GM18868 (cell line): ENCODE measurements at regions not wholly inside any gene's neighbourhood (a gene's known extent, or its start where the extent isn't known, plus 50 kb on each side); places are given as distances from the start of the nearest gene placed in this dataset.

Source experiments
- ATAC-seq: cut with Tn5 transposase; IDR thresholded peaks from one replicate; pipeline ENCODE4 v1.9.1; 2021; ENCODE audit warnings: mild to moderate bottlenecking, moderate library complexity; ENCODE audit not compliant: unreplicated experiment

DNA sequence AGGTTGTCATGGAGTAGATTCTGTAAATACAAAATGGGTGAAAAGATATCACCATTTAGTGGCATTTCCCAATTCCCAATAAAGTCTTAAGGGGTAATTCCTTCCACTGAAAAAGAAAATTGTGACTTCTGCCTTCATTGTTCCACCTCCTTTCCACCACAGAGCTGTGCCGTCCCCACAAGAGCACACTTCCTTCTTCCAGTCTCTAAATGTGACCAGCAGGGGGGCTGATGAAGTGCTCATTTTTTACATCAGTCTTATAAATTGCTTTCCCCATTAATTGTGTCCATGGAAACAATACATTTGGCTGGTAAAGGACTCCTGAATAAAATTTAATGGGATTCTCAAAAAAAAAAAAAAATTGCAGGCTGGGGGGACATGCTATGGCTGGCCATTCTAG is 260.8 kb upstream of the PSMD7 start:
- no peak for ATAC-seq

DNA sequence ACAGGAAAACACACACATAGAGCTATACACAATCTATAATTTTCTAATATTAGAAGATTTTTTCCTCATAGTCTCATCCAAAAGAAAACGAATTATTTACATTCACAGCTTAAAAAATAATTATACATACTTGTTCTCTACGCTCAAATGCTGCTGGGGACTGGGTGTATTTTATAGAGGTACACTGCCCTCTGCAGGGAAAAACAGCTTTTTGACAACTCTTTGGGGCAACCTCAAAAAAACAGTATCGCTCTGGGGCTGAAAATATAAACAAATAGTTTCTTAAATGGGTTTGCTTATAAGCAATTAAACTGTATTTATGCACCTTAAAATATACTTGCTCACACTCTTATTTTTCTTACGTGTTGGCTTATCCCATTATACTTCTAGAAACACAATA is 261.8 kb upstream of the PSMD7 start:
- no peak for ATAC-seq

DNA sequence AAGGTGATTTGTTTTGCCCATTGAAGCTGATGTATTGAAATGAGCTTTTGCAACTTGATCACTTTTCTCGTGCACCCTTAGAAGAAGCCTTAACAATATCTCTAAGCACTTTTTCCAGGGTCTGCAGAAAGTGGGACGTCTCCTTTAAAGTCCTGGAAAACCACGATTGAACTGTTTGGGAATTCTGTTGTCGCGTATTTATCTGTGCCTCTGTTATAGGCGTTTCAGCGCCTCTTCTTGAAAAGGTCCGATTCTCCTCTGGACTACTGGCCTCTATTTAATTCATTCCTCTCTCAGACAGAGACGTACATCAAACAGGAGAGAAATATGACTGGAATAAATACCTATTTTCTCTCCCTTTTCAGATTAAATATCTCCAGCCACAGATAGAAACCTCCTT is 262.4 kb upstream of the PSMD7 start:
- no peak for ATAC-seq

DNA sequence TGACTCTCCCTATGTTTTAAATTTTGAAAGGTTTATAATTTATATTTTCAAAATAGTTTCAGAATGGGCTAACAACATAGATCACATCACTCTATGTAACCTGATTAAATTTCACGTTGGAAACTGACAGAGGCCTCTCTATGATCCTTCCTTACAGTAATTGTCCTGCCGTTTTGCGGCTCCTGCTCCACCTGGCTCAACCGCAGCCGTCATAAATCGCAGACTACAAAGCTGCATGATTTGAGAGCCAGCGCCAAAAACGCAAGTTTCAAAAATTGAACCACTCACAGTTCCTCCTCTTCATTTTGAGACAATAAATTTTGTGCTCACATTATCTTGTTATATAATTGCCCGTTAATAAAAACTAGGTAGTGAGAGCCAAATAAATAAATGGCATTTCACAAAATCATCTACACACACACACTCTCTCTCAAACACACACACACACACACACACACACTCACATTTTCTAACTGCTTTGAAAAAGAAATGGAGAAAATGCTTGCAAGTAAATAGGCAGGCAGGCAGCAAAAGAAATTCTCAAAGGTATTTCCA is 263.1 kb upstream of the PSMD7 start:
- no peak for ATAC-seq

DNA sequence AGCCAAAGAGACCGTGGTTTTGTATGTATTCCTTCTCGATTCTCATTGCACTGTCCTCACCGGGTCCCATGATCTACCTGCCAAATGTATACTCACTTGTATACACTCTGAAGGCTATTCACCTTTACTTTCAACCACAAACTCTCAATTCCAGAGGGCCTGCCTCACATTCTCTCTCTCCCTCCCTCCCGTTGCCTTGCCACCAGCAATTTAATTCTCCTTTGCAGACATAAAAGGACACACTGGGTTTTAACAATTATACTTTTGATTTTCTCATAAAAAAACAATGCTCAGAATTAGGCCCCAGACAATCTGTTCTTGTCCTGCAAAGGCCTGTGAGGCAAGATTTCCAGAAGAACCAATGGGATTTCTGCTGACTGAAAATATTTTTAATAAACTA is 265.1 kb upstream of the PSMD7 start:
- no peak for ATAC-seq

DNA sequence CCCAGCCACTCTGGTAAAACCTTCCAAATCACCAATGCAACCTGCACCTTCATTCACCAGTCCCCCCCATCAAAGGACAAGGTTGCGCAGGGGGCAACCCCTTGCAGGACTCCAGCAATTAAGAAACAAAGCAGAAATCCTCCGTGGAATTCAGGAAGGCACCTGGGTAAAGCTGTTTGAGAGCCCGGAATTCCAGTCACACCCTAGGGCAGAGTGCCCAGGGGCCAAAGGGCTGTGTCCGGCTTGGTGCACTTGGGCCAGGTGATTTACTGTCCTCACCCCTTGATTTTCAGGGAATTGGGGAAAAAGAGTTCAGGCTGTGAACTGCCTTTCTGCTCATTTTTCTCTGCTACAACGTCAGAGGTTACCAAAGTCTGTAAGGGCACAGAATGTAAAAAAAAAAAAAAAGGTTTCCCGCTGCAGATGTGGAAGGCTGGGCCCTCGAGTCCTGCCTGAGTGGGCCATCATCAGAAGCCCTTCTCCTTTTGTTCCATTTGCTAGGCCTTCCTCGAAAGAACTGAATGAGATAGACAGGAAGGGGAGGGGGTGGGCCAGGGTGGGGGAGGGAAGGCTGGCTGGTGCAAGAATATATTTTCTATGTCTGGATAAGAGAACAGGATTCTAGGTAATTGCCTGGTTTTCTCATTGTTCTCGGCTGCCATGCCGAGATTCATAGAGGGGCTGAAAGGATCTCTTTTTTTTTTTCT is 266.5 kb upstream of the PSMD7 start:
- no peak for ATAC-seq

DNA sequence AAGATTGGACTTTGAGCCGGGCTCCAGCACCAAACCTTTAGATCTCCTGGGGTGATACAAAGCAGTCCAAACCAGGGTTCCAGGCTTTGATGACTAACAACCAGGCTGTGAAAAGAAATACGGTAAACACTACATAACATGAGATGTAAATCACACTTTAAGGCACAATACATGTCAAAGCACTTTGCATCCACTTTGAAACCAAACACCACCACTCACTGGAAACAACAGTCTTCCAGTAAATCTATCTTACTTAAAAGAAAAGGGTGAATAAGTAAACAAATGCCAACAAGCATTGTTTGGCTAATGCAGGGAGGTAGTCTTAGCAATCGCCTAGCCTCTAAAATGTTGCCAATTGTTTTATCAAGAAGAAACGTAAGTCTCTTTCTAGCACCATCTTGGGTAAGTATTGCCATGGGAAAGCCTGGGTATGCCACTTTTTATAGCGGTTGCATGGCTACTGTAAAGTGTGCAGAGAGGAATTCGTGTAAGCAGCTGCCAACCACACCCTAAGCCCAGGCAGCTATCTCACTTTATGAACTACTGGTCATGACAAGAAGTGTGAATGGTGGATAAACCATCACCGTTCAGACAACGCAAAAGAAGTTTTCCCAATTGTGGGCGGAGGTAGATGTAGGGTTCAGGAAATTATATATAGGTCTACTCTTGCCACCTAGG is 267.4 kb upstream of the PSMD7 start:
- no peak for ATAC-seq

DNA sequence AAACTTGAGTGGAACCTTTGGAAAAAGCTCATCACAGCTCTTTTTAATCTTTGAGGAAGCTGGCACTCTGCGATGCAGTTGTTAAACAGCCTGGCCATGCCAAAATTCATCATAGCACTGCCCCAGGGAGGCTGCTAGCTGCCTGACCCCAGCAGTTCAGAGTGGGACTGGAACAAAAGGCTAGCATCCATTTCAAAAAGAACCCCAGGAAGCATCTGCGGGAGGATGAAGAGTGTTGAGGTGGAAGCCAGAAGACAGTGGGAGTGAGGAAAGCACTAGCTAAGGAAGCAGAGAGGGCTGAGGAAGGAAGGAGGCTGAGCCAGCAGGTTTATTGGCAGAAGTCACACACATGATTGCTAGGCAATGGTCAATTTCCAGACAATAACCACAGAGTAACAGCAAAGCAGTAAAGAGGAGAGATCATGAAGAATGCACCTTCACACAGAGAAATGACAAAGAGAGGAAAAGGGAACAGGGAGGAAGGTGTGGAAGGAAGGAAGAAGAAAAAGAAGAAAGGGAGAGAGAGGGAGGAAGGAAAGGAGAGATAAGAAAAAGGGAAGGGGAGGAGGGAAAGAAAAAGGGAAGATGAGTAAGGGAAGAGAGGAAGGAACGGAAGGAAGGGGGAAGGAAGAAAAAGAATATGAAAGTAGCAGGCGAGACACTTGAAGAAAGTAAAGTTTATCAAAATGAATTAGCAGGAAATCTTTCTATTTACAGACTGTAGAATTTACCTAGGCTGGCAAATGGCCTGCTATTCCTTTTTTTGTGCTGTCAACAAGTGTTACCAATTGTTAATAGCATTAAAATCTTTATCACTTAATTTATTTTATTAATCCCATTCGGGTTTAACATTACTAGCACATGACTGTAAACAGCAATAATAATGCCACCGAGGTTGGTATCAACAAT is 270.0 kb upstream of the PSMD7 start:
- no peak for ATAC-seq

DNA sequence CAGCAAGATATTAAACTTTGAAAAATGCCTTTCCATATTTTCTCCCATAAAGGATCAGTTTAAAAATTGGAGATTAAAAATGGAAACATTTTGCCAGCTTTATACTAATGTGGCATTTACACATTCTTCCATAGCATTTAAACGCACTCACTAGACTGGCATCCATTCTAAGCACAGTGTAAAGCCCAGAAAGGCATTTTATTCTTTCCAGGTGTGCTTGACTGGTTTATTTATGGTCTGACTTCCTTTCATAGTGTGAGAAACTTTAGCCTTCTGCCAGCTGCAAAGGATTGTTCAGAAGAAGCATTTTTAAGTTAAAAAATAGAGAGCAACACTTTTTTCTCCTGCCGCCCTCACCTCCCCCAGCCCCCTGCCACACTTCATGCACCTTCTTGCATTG is 271.7 kb upstream of the PSMD7 start:
- no peak for ATAC-seq

DNA sequence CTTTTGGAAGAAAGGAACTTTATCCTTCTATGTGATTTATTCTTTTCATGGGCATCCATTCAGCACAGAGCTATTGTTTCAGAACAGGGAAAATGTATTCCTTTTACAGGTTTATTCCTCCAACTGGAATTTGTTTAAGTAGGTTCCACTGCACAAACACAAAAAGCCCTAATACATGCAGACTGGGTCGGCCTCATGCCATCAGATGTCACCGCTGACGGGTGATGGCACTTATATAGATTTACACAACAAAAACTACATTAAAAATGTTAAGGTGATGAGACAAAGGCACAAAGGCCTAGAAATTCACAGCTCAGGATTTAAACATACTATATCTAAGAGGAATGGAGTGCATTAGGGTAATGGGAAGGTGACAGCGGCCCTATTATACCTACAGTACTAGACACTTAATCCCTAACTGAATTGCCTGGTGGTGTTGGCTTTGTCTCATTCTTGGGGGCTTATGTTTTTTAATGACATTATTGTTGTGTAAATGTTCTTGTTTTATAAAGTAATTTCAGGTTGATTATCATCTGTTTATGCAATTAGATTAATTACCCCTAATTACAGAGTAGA is 276.4 kb upstream of the PSMD7 start:
- ATAC-seq = no peak

DNA sequence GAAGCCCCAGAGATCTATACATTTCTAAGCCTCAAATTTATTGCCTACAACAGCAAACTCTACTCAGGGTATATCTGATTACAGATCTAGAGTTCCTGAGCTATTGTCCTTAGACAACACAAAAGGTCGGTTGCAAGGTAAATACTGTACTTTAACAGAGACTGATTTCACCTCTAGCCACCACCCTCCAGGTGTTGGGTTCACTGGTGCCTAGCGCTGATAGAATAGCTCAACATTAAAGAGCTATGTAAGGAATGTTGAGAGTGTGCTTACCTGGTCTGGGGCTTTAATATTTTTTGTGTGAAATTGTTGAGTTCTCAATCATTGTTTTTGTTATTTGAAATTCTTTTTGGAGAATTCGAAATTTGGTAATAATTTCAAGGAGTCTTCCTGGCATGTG is 277.0 kb upstream of the PSMD7 start:
- ATAC-seq = no peak

DNA sequence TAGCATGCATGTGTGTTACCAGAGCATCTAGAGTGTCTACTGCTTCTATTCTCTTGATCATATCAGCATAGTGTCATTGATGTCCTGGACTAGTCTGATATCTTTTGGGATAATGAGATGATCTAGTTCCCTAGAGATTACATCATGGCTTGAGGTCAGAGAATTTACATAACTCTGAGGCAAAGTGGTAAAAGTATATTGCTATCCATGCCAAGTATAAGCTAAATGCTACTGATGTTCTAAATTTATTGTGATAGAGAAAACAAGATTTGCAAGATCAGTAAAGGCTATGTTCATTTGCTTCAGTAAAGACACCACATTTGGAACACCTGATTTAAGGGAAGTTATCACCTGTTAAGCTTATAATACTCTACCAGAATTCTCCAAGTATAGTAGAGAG is 280.7 kb upstream of the PSMD7 start:
- no peak for ATAC-seq

DNA sequence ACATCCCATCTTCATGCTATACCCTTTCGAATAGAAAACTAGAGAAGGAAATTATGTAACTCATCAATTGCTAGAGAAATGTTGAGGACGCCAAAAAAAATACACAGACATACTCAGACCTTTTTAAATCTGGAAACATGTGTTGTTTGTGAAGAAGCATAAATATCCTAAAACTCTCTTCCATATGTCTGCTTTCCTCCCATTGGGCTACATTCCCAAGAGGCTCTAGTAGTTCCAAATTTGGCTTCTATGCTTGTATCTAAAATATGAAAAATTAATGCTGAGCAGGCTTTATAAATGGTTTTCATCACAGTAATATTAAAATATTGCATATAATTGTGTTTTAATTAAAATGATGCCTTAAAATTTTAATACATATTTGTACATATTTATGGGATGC is 297.9 kb upstream of the PSMD7 start:
- ATAC-seq = no peak

DNA sequence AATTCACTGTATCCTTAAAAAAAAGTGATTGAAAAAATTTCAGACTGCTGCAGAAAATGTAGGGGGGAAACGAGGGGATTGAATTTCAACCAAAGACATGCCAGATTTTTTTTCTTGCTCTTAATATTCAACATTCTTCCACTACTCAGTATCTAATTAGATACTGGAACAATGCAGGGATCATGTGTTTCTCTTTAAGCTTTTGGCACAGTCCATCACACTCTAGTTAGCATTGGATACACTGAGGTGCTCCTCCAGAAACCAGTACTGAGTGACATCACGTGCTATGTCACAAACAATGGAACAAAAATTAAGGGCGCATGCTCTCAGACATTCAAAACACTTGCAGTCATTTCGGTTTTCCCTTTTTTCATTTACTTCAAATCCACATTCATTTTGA is 298.6 kb upstream of the PSMD7 start:
- ATAC-seq = no peak

DNA sequence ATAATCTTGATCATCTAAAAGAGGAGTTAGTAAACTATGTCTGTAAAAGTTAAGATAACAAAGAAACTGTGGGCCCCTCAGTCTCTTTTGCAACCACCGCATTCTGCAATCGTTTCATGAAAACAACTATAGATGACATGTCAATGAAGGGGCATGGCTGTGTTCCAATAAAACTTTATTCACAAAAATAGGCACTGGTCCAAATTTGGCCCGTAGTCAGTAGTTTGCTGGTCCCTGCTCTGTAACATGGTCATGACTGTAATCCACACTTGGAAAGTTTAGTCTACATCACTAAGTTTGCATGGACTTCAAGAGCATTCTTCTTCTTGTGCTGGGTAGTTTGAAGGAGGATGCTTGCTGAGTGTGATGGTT is 299.3 kb upstream of the PSMD7 start:
- no peak for ATAC-seq

DNA sequence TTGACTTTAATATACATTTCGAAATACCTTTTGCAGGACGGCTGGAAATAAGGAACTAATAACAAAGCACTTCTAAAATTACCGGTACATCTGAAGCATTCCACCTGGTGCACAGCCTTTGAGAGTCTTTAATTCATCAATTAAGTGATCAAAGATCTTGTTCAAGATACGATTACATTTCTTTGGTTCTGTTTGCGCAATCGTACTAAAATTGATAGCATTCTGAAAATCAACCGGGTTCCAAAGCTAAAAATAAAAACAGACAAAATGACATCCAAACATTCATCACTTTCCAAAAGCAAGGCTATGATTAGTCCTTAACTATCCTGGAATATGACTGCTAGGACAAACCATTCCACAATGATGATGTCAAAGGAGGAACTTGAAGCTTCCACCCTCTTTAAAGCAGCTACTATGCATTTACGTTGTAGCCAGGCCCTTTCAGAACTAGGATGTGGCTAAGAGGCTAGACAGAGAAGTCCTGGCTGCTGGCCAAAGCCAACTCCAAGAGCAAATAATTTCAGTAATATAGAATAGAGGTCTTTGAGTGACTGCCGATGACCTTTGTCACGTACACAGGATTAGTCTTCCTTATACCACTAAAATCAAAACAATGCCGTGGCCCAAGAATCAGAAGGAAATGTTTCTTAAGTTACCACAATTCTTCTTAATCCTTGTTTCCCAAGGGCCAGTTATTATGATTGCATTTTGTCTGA is 299.8 kb upstream of the PSMD7 start:
- ATAC-seq = no peak

DNA sequence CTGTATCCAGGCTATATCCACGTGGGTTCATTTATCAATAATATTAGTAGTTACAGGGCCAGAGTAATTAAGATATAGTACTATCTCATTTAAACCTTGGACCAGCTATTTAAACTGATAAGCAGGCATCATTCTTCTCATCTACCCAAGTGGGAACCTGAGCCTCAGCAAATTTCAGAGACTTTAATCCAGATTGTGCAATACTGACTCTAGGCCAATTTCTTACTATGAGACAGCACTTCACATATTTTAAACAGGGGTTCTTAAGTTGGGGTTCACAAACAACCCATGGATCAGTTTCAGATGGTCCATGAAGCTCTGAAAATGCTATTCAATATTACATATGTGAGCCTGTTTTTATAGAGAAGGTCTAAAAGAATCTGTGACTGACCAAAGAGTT is 302.7 kb upstream of the PSMD7 start:
- ATAC-seq = no peak

DNA sequence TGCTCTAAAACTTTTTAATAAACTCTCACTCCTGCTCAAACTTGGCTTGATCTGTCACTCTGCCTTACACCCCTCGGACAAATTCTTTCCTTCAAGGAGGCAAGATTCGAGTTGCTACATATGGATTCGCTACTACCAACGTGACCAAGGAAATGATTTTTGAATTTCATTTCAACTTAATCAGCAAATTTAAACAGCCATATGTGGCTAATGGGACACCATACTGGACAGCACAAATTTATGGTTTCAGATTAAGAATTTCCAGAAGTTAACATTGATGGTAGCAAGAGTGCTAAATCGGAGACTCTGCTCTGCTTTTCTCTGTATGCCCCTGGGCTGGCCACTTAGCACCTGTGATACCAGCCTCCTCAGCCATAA is 318.2 kb upstream of the PSMD7 start:
- ATAC-seq = no peak

DNA sequence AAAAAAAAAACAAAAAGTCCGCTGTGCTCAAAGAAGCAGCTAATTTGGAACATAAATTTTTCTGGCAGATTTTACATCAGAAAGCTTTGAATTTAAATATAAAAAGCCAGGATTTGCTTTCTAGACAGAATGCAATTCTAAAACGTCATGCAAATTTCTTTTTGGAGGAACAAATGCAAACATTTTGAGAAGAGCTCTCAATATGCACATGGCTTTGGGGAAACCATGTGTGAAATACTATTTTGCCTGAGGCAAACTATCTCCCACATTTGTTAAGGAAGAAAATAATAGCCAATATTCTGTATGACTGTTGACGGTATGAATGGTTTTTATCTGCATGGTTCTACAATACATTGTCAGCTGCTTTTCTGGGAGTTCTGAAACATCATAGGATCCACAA is 320.0 kb upstream of the PSMD7 start:
- no peak for ATAC-seq

DNA sequence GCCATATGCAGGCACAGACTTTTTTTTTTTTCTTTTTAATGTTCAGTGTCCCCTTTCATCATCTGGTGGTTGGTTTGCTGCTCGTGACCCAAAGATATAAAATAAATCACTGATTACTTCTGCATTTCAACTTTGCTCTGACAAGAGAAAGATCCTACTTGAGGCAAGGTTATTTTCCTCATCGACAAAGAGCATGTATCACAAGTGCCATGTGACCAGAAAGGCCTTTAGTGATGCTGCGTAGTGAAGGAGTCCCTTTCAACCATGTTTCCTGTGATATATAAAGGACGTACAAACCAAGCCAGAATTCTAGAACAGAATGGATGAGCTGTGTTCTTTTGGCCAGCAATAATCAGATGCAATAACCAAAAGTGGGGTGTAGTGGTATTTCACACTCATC is 323.4 kb upstream of the PSMD7 start:
- no peak for ATAC-seq

DNA sequence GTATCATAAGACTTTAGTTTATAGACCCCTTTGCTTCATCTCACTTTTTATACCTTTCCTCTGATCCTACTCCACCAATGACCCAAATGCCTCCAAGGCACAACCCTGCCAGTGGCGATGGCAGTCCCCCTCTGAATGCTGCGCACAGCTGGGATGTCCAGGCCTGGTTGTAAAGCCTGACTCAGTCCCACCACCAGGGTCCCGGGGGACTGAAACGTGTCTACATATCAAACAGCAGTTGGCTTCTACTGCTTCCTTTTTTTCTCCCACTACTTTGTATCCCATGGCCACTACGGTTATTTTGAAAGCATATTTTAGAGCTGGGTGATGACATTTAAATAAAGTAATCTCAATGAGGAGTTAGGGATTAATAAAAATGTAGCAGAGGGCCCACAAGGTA is 329.8 kb upstream of the PSMD7 start:
- ATAC-seq = no peak
